ENCODE measurements at regions not wholly inside any gene's neighbourhood (a gene's known extent, or its start where the extent isn't known, plus 50 kb on each side); places are given as distances from the start of the nearest gene placed in this dataset.
"Not testable (repeated sequence)": the region's sequence is repeated elsewhere in the genome, so short reads cannot be mapped to it uniquely, and the experiment has no call there.

DNA sequence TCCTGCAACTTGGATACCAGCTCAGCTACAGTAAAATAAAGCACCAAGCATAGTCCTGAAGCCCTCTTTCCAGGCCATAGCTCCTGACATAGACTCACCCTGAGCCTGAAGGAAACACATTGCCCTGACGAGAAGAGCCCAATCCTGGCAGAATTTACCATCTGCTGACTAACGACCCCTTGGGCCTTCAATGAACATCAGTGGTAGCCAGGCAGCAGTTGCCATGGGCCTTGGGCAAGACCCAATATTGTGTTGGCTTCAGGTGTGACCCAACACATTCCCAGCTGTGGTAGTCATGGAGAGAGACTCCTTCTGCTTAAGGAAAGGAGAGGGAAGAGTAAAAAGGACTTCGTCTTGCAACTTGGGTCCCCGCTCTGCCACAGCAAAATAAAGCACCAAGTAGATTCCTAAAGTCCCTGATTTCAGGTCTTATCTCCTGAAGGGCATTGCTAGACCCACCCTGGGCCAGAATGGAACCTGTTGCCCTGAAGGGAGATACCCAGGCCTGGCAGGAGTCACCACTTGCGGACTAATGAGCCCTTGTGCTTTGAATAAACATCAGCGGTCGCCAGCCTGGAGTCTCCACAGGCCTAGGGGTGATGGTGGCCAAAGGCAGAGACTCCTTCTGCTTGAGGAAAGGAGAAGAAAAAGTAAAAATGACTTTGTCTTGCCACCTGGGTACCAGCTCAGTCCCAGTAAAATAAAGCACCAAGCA, 902.6 kb downstream of the C4orf33 start:
- Mint-ChIP-seq H3K27ac (no peak overlapping the region), H3K4me3 (no peak overlapping the region), H3K36me3 (ENCODE audit: low read depth) (no peaks in the 10 kb centered on the region), H3K27me3 (no peaks in the 10 kb centered on the region), H3K9me3 (ENCODE audit: low read depth) (no peaks in the 10 kb centered on the region), H3K4me1 (no peaks in the 10 kb centered on the region)
- ChIA-PET POLR2A (no interaction called here), CTCF (interaction anchor here (0.8 kb wide), 1 partner anchor 18 kb away, joined by 3 read pairs; no protein-coding TSS in a partner anchor)
- ATAC-seq (no peak), DNase-seq (no peak)
- intact Hi-C loops (cut with DNase I, micrococcal nuclease): no loop called here

DNA sequence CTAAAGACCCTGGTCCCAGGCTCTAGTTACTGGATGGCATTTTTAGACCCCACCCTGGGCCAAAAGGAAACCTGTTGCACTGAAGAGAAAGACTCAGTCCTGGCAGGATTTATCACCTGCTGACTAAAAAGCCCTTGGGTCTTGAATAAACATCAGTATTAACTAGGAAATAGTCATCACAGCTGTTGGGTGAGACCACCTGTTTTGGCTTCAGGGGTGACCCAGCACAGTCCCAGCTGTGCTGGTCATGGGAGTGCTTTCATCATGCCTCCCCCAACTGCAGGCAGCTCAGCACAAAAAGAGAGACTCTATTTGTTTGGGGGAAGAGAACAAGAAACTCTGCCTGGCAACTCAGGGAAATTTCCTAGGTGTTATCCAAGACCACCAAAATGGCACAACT, 903.2 kb downstream of the C4orf33 start:
- Mint-ChIP-seq H3K4me1 (no peaks in the 10 kb centered on the region), H3K4me3 (no peak overlapping the region), H3K36me3 (ENCODE audit: low read depth) (no peaks in the 10 kb centered on the region), H3K27ac (no peak overlapping the region), H3K9me3 (ENCODE audit: low read depth) (no peaks in the 10 kb centered on the region), H3K27me3 (no peaks in the 10 kb centered on the region)
- CTCF ChIA-PET: interaction anchor here (0.8 kb wide), 2 partner anchors 10 to 18 kb away, joined by 3 to 4 read pairs; no protein-coding TSS in a partner anchor
- intact Hi-C loops (cut with DNase I, micrococcal nuclease): no loop called here
- ATAC-seq: no peak
- DNase-seq: no peak
- POLR2A ChIA-PET: no interaction called here

DNA sequence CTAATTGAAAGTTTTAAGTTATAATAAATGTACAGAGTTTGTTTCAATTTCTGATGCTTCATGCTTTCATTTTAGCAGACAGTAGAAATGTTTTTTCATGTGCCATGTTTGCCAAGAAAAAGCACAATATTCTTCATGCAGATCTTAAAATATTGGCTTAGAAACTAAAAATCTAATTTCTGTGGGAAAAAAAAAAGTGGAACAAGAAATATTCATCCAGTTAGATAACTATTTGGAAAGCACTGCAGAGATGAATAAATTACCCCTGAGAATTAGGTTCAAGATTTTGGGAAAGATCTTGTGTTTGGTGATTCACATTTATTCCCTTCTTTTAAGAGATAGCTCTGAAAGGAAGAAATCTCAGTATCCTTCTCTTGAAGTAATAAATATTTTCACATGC, 912.5 kb downstream of the C4orf33 start:
- no peaks in the 10 kb centered on the region for H3K27me3 Mint-ChIP-seq
- CTCF ChIA-PET: no interaction called here
- H3K27ac Mint-ChIP-seq: no peak overlapping the region
- DNase-seq (no peak), ATAC-seq (no peak)
- no peaks in the 10 kb centered on the region for H3K36me3 Mint-ChIP-seq (ENCODE audit: low read depth)
- H3K9me3 Mint-ChIP-seq (ENCODE audit: low read depth): no peaks in the 10 kb centered on the region
- POLR2A ChIA-PET: no interaction called here
- H3K4me3 Mint-ChIP-seq: no peak overlapping the region
- intact Hi-C loops (cut with DNase I, micrococcal nuclease): no loop called here
- no peaks in the 10 kb centered on the region for H3K4me1 Mint-ChIP-seq

- H3K9me3 Mint-ChIP-seq (ENCODE audit: low read depth); H3K4me1 Mint-ChIP-seq; DNase-seq; intact Hi-C loops (cut with DNase I, micrococcal nuclease); H3K27me3 Mint-ChIP-seq; CTCF ChIA-PET; H3K4me3 Mint-ChIP-seq; ATAC-seq; POLR2A ChIA-PET; H3K27ac Mint-ChIP-seq; H3K36me3 Mint-ChIP-seq (ENCODE audit: low read depth): not testable (repeated sequence)
These were observed 916.9 kb downstream of the C4orf33 start for GRCh38 chr4:130012806-130013205.

- Mint-ChIP-seq H3K27ac (no peak overlapping the region), H3K36me3 (ENCODE audit: low read depth) (no peaks in the 10 kb centered on the region)
These were observed 925.8 kb downstream of the C4orf33 start for GRCh38 chr4:130021706-130022105.

DNA sequence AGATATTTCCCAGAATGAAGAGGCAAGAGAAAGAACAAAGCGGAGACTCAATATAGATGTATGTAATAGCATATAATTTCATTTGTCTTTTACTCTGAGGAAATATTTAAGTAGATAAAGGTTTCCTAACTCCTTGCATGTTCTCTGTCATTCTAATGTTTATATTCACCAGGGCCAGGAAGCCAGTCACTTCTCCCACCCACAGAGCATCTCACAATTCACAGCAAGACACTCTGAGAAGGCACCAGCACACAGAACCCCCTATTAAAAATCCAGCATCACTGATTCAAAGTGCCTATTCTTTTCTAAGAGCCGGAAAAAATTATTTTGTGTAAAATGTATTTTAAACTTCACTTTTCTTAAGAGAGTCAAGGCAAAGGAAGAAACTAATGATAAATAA, 927.1 kb downstream of the C4orf33 start:
- DNase-seq: no peak
- no peaks in the 10 kb centered on the region for H3K9me3 Mint-ChIP-seq (ENCODE audit: low read depth)
- ChIA-PET POLR2A (no interaction called here), CTCF (no interaction called here)
- no peak overlapping the region for H3K4me3 Mint-ChIP-seq
- ATAC-seq: no peak
- H3K36me3 Mint-ChIP-seq (ENCODE audit: low read depth): no peaks in the 10 kb centered on the region
- intact Hi-C loops (cut with DNase I, micrococcal nuclease): no loop called here
- H3K27ac Mint-ChIP-seq: no peak overlapping the region
- H3K27me3 Mint-ChIP-seq: no peaks in the 10 kb centered on the region
- H3K4me1 Mint-ChIP-seq: no peaks in the 10 kb centered on the region

More at GRCh38 chr4:130021706-130022105, 925.8 kb downstream of the C4orf33 start:
- Mint-ChIP-seq H3K4me1 (no peaks in the 10 kb centered on the region), H3K27me3 (no peaks in the 10 kb centered on the region), H3K4me3 (no peak overlapping the region), H3K9me3 (ENCODE audit: low read depth) (no peaks in the 10 kb centered on the region)
- intact Hi-C loops (cut with DNase I, micrococcal nuclease): no loop called here
- DNase-seq: no peak
- ChIA-PET CTCF (no interaction called here), POLR2A (no interaction called here)
- ATAC-seq: no peak

DNA sequence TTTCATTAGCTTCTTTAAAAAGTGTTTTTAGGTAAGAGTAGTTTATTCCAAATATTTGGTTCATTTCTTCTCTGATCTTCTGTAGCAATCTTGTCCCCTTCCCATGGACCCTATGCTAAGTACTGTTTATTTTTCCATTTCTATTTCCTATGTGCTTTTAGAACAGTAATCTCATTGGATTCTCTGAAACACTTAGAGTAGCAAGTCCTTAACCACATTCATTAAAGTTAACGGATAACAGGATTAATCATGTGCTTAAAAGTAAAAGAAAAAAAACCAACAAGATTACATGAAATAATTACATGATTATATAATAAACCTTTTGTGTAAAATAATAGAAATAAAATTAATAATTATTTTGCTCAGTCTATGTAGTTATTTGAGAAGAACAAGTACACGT, 929.7 kb downstream of the C4orf33 start:
- ATAC-seq (no peak), DNase-seq (no peak)
- H3K36me3 Mint-ChIP-seq (ENCODE audit: low read depth): no peaks in the 10 kb centered on the region
- peaks cover 3% of the 10 kb centered on the region for H3K27me3 Mint-ChIP-seq
- H3K9me3 Mint-ChIP-seq (ENCODE audit: low read depth): no peaks in the 10 kb centered on the region
- ChIA-PET POLR2A (no interaction called here), CTCF (interaction anchor here (1.0 kb wide), 1 partner anchor 16 kb away, joined by 3 read pairs; no protein-coding TSS in a partner anchor)
- intact Hi-C loops (cut with DNase I, micrococcal nuclease): no loop called here
- no peaks in the 10 kb centered on the region for H3K4me1 Mint-ChIP-seq
- no peak overlapping the region for H3K27ac Mint-ChIP-seq
- no peak overlapping the region for H3K4me3 Mint-ChIP-seq

- intact Hi-C loops (cut with DNase I, micrococcal nuclease): no loop called here
- Mint-ChIP-seq H3K4me3 (no peak overlapping the region), H3K4me1 (no peaks in the 10 kb centered on the region), H3K36me3 (ENCODE audit: low read depth) (no peaks in the 10 kb centered on the region), H3K27me3 (peaks cover 3% of the 10 kb centered on the region), H3K9me3 (ENCODE audit: low read depth) (no peaks in the 10 kb centered on the region), H3K27ac (no peak overlapping the region)
- CTCF ChIA-PET: no interaction called here
- DNase-seq (no peak), ATAC-seq (no peak)
- POLR2A ChIA-PET: no interaction called here
These were observed 930.2 kb downstream of the C4orf33 start for GRCh38 chr4:130026185-130026584.

- Mint-ChIP-seq H3K36me3 (ENCODE audit: low read depth) (no peaks in the 10 kb centered on the region), H3K4me3 (no peak overlapping the region), H3K27me3 (peaks cover 3% of the 10 kb centered on the region), H3K27ac (no peak overlapping the region), H3K4me1 (no peaks in the 10 kb centered on the region), H3K9me3 (ENCODE audit: low read depth) (no peaks in the 10 kb centered on the region)
- CTCF ChIA-PET: no interaction called here
- no peak for ATAC-seq
- POLR2A ChIA-PET: no interaction called here
- intact Hi-C loops (cut with DNase I, micrococcal nuclease): no loop called here
- DNase-seq: no peak
These were observed 932.0 kb downstream of the C4orf33 start for GRCh38 chr4:130027973-130028372.

- Mint-ChIP-seq H3K27ac (no peak overlapping the region), H3K36me3 (ENCODE audit: low read depth) (no peaks in the 10 kb centered on the region), H3K9me3 (ENCODE audit: low read depth) (peaks cover 2% of the 10 kb centered on the region), H3K27me3 (peaks cover 3% of the 10 kb centered on the region), H3K4me3 (no peak overlapping the region), H3K4me1 (no peaks in the 10 kb centered on the region)
- ATAC-seq: no peak
- DNase-seq: no peak
- ChIA-PET POLR2A (no interaction called here), CTCF (interaction anchor here (0.7 to 1.0 kb wide), 2 partner anchors 8 to 14 kb away, joined by 3 read pairs; no protein-coding TSS in a partner anchor)
- intact Hi-C loops (cut with DNase I, micrococcal nuclease): no loop called here
These were observed 932.6 kb downstream of the C4orf33 start for GRCh38 chr4:130028552-130028951.

DNA sequence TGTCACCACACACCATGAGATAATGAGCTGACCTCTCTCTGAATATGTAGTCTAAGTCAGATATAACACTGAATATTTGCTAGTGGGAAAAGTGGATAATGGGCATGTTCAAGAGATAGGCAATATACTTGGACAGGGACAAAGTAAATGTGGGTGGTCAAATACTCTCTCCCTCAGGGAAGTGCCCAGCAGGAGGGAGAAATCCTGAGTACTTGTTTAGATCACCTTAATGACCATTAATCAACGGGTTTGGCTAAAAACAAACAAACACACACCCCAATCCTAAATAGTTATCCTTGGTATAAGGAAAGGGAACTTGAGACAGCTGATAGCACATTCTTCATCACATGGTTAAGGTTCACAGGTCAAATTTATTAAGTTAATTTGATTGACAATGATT, 933.5 kb downstream of the C4orf33 start:
- Mint-ChIP-seq H3K36me3 (ENCODE audit: low read depth) (no peaks in the 10 kb centered on the region), H3K27ac (no peak overlapping the region), H3K4me1 (no peaks in the 10 kb centered on the region), H3K27me3 (peaks cover 3% of the 10 kb centered on the region), H3K9me3 (ENCODE audit: low read depth) (peaks cover 2% of the 10 kb centered on the region), H3K4me3 (no peak overlapping the region)
- ATAC-seq: no peak
- intact Hi-C loops (cut with DNase I, micrococcal nuclease): no loop called here
- DNase-seq: no peak
- CTCF ChIA-PET: interaction anchor here (0.7 to 1.0 kb wide), 2 partner anchors 9 to 15 kb away, joined by 3 read pairs; no protein-coding TSS in a partner anchor
- POLR2A ChIA-PET: no interaction called here

GRCh38 chr4:130031858-130032257, 935.9 kb downstream of the C4orf33 start:
- Mint-ChIP-seq H3K4me1 (no peaks in the 10 kb centered on the region), H3K36me3 (ENCODE audit: low read depth) (no peaks in the 10 kb centered on the region), H3K4me3 (no peak overlapping the region), H3K27me3 (peaks cover 3% of the 10 kb centered on the region), H3K27ac (no peak overlapping the region), H3K9me3 (ENCODE audit: low read depth) (peaks cover 2% of the 10 kb centered on the region)
- intact Hi-C loops (cut with DNase I, micrococcal nuclease): no loop called here
- CTCF ChIA-PET: no interaction called here
- POLR2A ChIA-PET: no interaction called here
- ATAC-seq (no peak), DNase-seq (no peak)
